Esophagus squamous epithelium (tissue), 5 donors: ENCODE measurements at regions not wholly inside any gene's neighbourhood (a gene's known extent, or its start where the extent isn't known, plus 50 kb on each side); places are given as distances from the start of the nearest gene placed in this dataset.

Source experiments
- DNase-seq: peaks from one replicate; lab custom pipeline; 2025; lab: John Stamatoyannopoulos, UW
- H3K27ac ChIP-seq, 4 donors: fragments of 200-600 bp; sonication (generic); one replicate each; pipeline ENCODE4 v1.5.1; 2016 to 2019; ENCODE audit warnings: mild to moderate bottlenecking in 1 of 4
- H3K27me3 ChIP-seq, 4 donors: fragments of 200-600 bp; sonication (generic); 1 replicate in 3 of 4; 2 replicates in 1 of 4; pipeline versions ENCODE4 v1.5.1 to v1.6.0; 2017 to 2021; ENCODE audit warnings: antibody characterized with exemption in 1 of 4
- H3K36me3 ChIP-seq, 3 donors: fragments of 200-600 bp; sonication (generic); one replicate each; pipeline ENCODE4 v1.5.1; 2016 to 2019
- H3K4me1 ChIP-seq, 3 donors: fragments of 200-600 bp; sonication (generic); one replicate each; pipeline ENCODE4 v1.5.1; 2017 to 2019
- H3K4me3 ChIP-seq, 4 donors: fragments of 200-600 bp; sonication (generic); 1 replicate in 3 of 4; 2 replicates in 1 of 4; pipeline ENCODE4 v1.5.1; 2016 to 2019; ENCODE audit warnings: mild to moderate bottlenecking in 2 of 4, moderate library complexity in 1 of 4
- H3K9me3 ChIP-seq, 3 donors: fragments of 200-600 bp; sonication (generic); one replicate each; pipeline ENCODE4 v1.5.1; 2016 to 2019
- POLR2A ChIP-seq, 4 donors: fragments of 450-650 bp; IDR thresholded peaks; one replicate each; pipeline ENCODE4 v1.6.1; 2017; ENCODE audit warnings: antibody characterized with exemption in 4 of 4, mild to moderate bottlenecking in 4 of 4, moderate library complexity in 3 of 4
- WGBS, 2 donors: methylation state at CpG; one replicate each; pipeline ENCODE4 v1.1.5; 2018; 5-methylcytosine and 5-hydroxymethylcytosine counted together
- intact Hi-C: fragments of 100-400 bp; cut with DNase I; formaldehyde crosslinking; loops from one replicate; pipeline ENCODE4 v1.15.0; 2022
- TF ChIP-seq, protein P1 (sequence below), 6 experiments: fragments of 450-650 bp in 4 of 6; fragments of 200-600 bp in 2 of 6; sonication (generic) in 2 of 6; IDR thresholded peaks; one replicate each; pipeline ENCODE4 v1.5.1; 2016 to 2019; ENCODE audit warnings: antibody characterized with exemption in 6 of 6, mild to moderate bottlenecking in 4 of 6, moderate library complexity in 4 of 6
- donor health status: DM: yes; HTN: yes; CAD: no.

DNA sequence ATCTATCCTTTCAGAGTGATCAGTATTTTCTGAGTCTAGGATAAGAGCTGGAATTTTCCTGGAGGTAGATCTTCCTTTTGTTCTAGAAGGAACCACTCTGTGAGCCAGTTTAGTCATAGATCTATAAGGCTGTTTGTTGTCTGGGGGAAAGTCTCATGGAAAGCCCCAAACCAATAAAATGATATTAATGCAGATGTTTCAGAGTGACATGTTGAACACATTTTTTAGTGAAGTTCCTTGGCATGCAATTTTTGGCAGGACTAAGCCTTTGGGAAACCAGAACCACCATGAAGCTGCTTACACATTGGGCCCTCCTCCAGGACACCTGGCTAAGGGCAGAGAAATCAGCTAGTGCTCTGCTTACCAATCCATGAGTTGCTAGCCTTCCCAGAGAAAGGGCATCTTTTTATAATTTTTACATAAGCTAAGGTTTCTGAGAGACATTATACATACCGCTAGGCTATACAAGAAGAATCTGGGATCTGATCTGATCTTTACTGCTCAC, 101.5 kb upstream of the PCED1B start:
- peaks cover 0 to 9% (median 3%) of the 10 kb centered on the region in 3 donors for H3K4me1 ChIP-seq
- TF ChIP-seq, protein P1, sequence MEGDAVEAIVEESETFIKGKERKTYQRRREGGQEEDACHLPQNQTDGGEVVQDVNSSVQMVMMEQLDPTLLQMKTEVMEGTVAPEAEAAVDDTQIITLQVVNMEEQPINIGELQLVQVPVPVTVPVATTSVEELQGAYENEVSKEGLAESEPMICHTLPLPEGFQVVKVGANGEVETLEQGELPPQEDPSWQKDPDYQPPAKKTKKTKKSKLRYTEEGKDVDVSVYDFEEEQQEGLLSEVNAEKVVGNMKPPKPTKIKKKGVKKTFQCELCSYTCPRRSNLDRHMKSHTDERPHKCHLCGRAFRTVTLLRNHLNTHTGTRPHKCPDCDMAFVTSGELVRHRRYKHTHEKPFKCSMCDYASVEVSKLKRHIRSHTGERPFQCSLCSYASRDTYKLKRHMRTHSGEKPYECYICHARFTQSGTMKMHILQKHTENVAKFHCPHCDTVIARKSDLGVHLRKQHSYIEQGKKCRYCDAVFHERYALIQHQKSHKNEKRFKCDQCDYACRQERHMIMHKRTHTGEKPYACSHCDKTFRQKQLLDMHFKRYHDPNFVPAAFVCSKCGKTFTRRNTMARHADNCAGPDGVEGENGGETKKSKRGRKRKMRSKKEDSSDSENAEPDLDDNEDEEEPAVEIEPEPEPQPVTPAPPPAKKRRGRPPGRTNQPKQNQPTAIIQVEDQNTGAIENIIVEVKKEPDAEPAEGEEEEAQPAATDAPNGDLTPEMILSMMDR (IDR thresholded peaks at IDR 0.05), result no peak
- no peak for TF ChIP-seq POLR2A (IDR thresholded peaks at IDR 0.05)
- WGBS, 2 donors, result 88 to 91% methylated on average over 1 of the region's 1 CpG
- no peaks in the 10 kb centered on the region for H3K9me3 ChIP-seq
- no peaks in the 10 kb centered on the region for H3K36me3 ChIP-seq
- intact Hi-C loops, result no loop called here
- H3K27ac ChIP-seq, result no peak overlapping the region
- H3K4me3 ChIP-seq, result no peak overlapping the region
- H3K27me3 ChIP-seq, result no peaks in the 10 kb centered on the region
- DNase-seq, result no peak

DNA sequence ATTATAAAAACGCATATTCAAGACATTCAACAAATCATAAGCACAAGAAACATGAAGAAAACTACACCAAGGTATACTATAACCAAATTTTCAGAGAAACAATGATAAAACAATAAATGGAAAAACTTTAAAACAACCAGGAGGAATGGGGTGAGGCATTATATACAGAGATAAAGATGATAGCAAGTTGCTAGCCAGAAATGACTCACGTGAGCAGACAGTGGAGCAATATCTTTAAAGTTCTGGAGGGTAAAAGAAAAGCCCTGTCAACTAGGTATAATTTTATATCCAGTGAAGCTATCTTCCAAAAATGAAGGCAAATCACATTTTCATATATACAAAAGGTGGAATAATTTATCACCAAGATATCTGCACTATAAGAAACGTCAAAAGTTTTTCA, 97.8 kb upstream of the PCED1B start:
- Histone ChIP-seq H3K36me3 (no peaks in the 10 kb centered on the region), H3K4me1 (peaks cover 0 to 25% (median 8%) of the 10 kb centered on the region in 3 donors), H3K27me3 (peaks cover 0 to 5% (median 0%) of the 10 kb centered on the region in 4 donors), H3K4me3 (no peak overlapping the region), H3K9me3 (no peaks in the 10 kb centered on the region), H3K27ac (no peak overlapping the region)
- DNase-seq, result no peak
- intact Hi-C loops, result no loop called here
- 65 to 73% methylated on average over 3 of the region's 3 CpGs for WGBS, 2 donors
- TF ChIP-seq, protein P1 (IDR thresholded peaks at IDR 0.05), result no peak
- no peak for TF ChIP-seq POLR2A (IDR thresholded peaks at IDR 0.05)

DNA sequence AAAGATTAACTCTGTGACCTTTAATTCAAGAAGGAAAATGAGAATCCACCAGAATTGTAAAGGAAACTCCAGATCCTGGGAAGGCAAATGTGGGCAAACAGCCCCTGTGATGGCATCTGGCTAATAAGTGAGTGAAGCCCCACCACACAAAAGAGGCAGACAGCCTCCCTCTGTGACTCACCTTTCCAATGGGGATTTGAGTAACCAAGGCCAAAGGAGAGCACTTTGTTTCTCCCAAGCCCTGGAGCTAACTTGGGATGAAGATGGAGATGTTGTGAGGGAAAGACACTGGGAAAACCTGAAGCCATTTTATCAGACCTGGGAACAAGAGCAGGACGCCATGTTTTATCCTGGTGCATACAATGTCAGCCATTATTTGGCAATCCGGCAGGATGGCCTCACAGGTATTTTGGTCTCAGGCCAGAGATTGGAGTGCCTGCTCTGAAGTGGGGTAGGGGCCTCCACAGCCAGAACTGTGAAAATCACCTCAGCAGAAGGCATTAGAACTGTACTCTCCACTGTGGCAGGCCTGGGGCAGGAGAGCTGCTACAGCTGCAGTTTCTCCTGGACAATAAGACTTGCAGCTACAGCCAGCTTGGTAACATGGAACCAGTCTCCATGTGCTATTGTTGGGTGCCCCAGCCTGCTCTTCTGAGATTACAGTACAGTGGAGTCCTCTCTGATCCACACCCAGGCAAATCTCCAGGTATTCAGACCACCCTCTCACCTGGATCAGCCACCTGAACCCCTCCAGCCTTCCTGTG, 96.6 kb upstream of the PCED1B start:
- WGBS, 2 donors, result 53 to 66% methylated on average over 2 of the region's 2 CpGs
- TF ChIP-seq, protein P1 (IDR thresholded peaks at IDR 0.05), result no peak
- TF ChIP-seq POLR2A (IDR thresholded peaks at IDR 0.05), result no peak
- H3K27me3 ChIP-seq, result peaks cover 0 to 5% (median 0%) of the 10 kb centered on the region in 4 donors

DNA sequence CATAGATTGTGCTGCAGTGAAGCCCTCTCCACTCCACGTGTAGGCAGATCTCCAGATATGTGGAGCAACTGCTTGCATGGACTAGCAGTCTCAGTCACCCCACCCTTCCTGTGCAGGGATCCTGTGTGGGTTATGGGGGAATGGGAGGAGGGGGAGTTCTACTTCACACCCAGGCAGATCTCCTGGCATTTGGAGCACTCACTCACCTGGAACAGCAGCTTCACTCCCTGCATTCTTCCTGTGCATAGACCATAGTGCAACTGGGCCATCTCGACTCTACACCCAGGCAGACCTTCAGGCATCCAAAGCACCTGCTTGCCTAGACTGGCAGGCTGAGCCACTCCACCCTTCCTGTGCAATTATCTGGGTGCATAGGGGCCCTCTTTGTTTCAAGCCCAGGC, 96.0 kb upstream of the PCED1B start:
- WGBS, 2 donors, result 14 to 50% methylated on average over 1 of the region's 2 CpGs
- no peak overlapping the region for H3K4me3 ChIP-seq
- TF ChIP-seq, protein P1 (IDR thresholded peaks at IDR 0.05), result no peak
- H3K4me1 ChIP-seq, result peaks cover 0 to 25% (median 8%) of the 10 kb centered on the region in 3 donors
- H3K9me3 ChIP-seq, result no peaks in the 10 kb centered on the region
- peak overlapping the region in 3 of 4 donors; percentile 68 to 85 (median 78) for H3K27ac ChIP-seq
- no peak for DNase-seq
- peaks cover 0 to 5% (median 0%) of the 10 kb centered on the region in 4 donors for H3K27me3 ChIP-seq
- intact Hi-C loops, result no loop called here
- H3K36me3 ChIP-seq, result no peaks in the 10 kb centered on the region

More for the DNA sequence above, 96.6 kb upstream of the PCED1B start:
- DNase-seq, result no peak
- H3K27ac ChIP-seq, result peak overlapping the region in 3 of 4 donors; percentile 68 to 85 (median 78)
- peaks cover 0 to 25% (median 8%) of the 10 kb centered on the region in 3 donors for H3K4me1 ChIP-seq
- H3K4me3 ChIP-seq, result no peak overlapping the region
- H3K9me3 ChIP-seq, result no peaks in the 10 kb centered on the region
- no peaks in the 10 kb centered on the region for H3K36me3 ChIP-seq
- intact Hi-C loops, result no loop called here
